Glutamatergic neuron (in vitro differentiated cells): ENCODE measurements at regions not wholly inside any gene's neighbourhood (a gene's known extent, or its start where the extent isn't known, plus 50 kb on each side); places are given as distances from the start of the nearest gene placed in this dataset.

Experiments
- DNase-seq: peaks from one replicate; pipeline ENCODE4 v3.0.0; 2022
- H3K27ac Mint-ChIP-seq: one replicate; pipeline ENCODE4 v1.8.0; 2020; ENCODE audit warnings: mild to moderate bottlenecking, mixed read lengths, inconsistent platforms; ENCODE audit not compliant: unreplicated experiment
- H3K27me3 Mint-ChIP-seq: one replicate; pipeline ENCODE4 v1.8.0; 2020; ENCODE audit warnings: mild to moderate bottlenecking, moderate library complexity, mixed read lengths, inconsistent platforms; ENCODE audit not compliant: unreplicated experiment
- H3K36me3 Mint-ChIP-seq: one replicate; pipeline ENCODE4 v1.8.0; 2020; ENCODE audit warnings: mild to moderate bottlenecking, mixed read lengths, inconsistent platforms; ENCODE audit not compliant: unreplicated experiment
- H3K4me1 Mint-ChIP-seq: one replicate; pipeline ENCODE4 v1.8.0; 2020; ENCODE audit warnings: mild to moderate bottlenecking, low read depth, mixed read lengths, inconsistent platforms; ENCODE audit not compliant: unreplicated experiment
- H3K4me3 Mint-ChIP-seq: one replicate; pipeline ENCODE4 v1.8.0; 2020; ENCODE audit warnings: mild to moderate bottlenecking, mixed read lengths, inconsistent platforms; ENCODE audit not compliant: unreplicated experiment
- H3K9me3 Mint-ChIP-seq: one replicate; pipeline ENCODE4 v1.8.0; 2020; ENCODE audit warnings: mild to moderate bottlenecking, moderate library complexity, mixed read lengths, inconsistent platforms; ENCODE audit not compliant: unreplicated experiment
- TF ChIP-seq, protein P1 (sequence below): fragments of 200-600 bp; sonication (generic); IDR thresholded peaks from one replicate; pipeline ENCODE4 v1.5.0; 2021; ENCODE audit not compliant: partially characterized antibody, unreplicated experiment

DNA sequence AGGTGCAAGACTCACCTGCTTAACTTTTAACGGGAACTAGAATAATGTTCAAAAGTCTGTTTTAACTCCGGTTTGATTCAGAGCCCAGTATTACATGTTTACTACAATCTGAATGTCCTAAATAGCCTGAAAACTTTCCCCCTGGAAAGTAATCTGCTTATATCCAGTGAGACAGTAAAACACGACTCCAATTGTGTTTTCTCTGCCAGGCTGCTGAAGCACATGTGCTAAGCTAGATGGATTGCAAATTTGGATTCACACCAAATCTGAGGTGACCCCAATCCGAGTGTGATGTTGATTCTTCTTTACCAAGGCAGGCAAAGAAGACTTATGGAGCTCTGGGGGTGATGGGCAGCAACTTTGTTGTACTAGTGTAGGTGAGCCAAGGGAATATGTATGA is 158.7 kb upstream of the PDGFD start:
- Mint-ChIP-seq H3K4me1 (no peaks in the 10 kb centered on the region), H3K36me3 (no peaks in the 10 kb centered on the region), H3K9me3 (no peaks in the 10 kb centered on the region), H3K27me3 (no peaks in the 10 kb centered on the region), H3K27ac (no peak overlapping the region), H3K4me3 (no peak overlapping the region)
- TF ChIP-seq, protein P1, sequence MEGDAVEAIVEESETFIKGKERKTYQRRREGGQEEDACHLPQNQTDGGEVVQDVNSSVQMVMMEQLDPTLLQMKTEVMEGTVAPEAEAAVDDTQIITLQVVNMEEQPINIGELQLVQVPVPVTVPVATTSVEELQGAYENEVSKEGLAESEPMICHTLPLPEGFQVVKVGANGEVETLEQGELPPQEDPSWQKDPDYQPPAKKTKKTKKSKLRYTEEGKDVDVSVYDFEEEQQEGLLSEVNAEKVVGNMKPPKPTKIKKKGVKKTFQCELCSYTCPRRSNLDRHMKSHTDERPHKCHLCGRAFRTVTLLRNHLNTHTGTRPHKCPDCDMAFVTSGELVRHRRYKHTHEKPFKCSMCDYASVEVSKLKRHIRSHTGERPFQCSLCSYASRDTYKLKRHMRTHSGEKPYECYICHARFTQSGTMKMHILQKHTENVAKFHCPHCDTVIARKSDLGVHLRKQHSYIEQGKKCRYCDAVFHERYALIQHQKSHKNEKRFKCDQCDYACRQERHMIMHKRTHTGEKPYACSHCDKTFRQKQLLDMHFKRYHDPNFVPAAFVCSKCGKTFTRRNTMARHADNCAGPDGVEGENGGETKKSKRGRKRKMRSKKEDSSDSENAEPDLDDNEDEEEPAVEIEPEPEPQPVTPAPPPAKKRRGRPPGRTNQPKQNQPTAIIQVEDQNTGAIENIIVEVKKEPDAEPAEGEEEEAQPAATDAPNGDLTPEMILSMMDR, result no peak
- DNase-seq, result no peak

- no peak for DNase-seq
- no peak overlapping the region for H3K4me3 Mint-ChIP-seq
- H3K9me3 Mint-ChIP-seq, result no peaks in the 10 kb centered on the region
- no peaks in the 10 kb centered on the region for H3K27me3 Mint-ChIP-seq
- TF ChIP-seq, protein P1, result no peak
- H3K36me3 Mint-ChIP-seq, result no peaks in the 10 kb centered on the region
- no peak overlapping the region for H3K27ac Mint-ChIP-seq
- H3K4me1 Mint-ChIP-seq, result no peaks in the 10 kb centered on the region
Observed at GRCh38 chr11:104320956-104321355, 157.0 kb upstream of the PDGFD start.

DNA sequence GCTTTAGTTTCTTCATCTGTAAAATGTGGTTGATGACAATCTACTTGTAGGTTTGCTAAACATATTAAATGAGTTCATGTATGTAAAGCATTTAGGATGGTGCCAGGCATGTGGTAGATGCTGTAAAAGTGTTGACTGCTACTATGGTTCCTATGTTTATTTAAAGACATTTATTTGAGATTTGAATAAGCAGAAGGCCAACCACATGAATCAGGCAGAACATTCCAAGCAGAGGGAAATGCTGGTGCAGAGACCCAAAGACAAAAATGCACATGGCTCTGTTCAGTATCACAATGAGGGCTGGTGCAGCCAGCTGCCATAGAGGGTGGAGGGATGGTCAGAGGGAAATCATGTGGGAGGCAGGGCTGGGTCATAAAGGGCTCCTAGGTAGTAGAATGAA is 156.2 kb upstream of the PDGFD start:
- Mint-ChIP-seq H3K4me1 (no peaks in the 10 kb centered on the region), H3K9me3 (no peaks in the 10 kb centered on the region), H3K36me3 (no peaks in the 10 kb centered on the region), H3K27ac (no peak overlapping the region), H3K27me3 (no peaks in the 10 kb centered on the region), H3K4me3 (no peak overlapping the region)
- TF ChIP-seq, protein P1, result no peak
- no peak for DNase-seq

- Mint-ChIP-seq H3K4me1 (no peaks in the 10 kb centered on the region), H3K27ac (no peak overlapping the region), H3K27me3 (no peaks in the 10 kb centered on the region), H3K9me3 (no peaks in the 10 kb centered on the region), H3K4me3 (no peak overlapping the region), H3K36me3 (no peaks in the 10 kb centered on the region)
- TF ChIP-seq, protein P1, result no peak
- DNase-seq, result no peak
Observed at GRCh38 chr11:104319396-104319795, 155.4 kb upstream of the PDGFD start.

- Mint-ChIP-seq H3K36me3 (no peaks in the 10 kb centered on the region), H3K27ac (no peak overlapping the region), H3K9me3 (no peaks in the 10 kb centered on the region), H3K4me3 (no peak overlapping the region), H3K4me1 (no peaks in the 10 kb centered on the region), H3K27me3 (no peaks in the 10 kb centered on the region)
- no peak for DNase-seq
- TF ChIP-seq, protein P1, result no peak
Observed at GRCh38 chr11:104306862-104307474, 143.0 kb upstream of the PDGFD start.
